IPS DF 6.9 (cell line): ENCODE measurements at regions not wholly inside any gene's neighbourhood (a gene's known extent, or its start where the extent isn't known, plus 50 kb on each side); places are given as distances from the start of the nearest gene placed in this dataset.

Experiments
- DNase-seq: peaks from one replicate; pipeline ENCODE4 v3.0.0-alpha.2; 2013; ENCODE audit warnings: low read depth, low spot score
- H3K27ac ChIP-seq: one replicate; pipeline ENCODE4 v1.5.1; 2013; ENCODE audit warnings: low read length, control low read depth
- H3K27me3 ChIP-seq: 2 replicates; pipeline ENCODE4 v1.6.1; 2013; ENCODE audit warnings: mild to moderate bottlenecking, low read length; ENCODE audit not compliant: control insufficient read depth, insufficient read depth
- H3K36me3 ChIP-seq: 2 replicates; pipeline ENCODE4 v1.6.1; 2013; ENCODE audit warnings: low read length; ENCODE audit not compliant: control insufficient read depth, insufficient read depth
- H3K4me1 ChIP-seq: 2 replicates; pipeline ENCODE4 v1.6.1; 2013; ENCODE audit warnings: low read length; ENCODE audit not compliant: control insufficient read depth, insufficient read depth
- H3K4me3 ChIP-seq: 2 replicates; pipeline ENCODE4 v1.5.1; 2013; ENCODE audit warnings: mild to moderate bottlenecking, low read length
- H3K9me3 ChIP-seq: 2 replicates; pipeline ENCODE4 v1.6.1; 2013; ENCODE audit warnings: low read length, inconsistent platforms; ENCODE audit not compliant: control insufficient read depth, insufficient read depth
- WGBS: extraction: QIAGEN DNeasy Blood & Tissue Kit; methylation state at CpG from one replicate; pipeline ENCODE4 v1.1.7; 2013; ENCODE audit warnings: mixed read lengths, missing lambda C conversion rate; ENCODE audit not compliant: insufficient read length, insufficient coverage; 5-methylcytosine and 5-hydroxymethylcytosine counted together

DNA sequence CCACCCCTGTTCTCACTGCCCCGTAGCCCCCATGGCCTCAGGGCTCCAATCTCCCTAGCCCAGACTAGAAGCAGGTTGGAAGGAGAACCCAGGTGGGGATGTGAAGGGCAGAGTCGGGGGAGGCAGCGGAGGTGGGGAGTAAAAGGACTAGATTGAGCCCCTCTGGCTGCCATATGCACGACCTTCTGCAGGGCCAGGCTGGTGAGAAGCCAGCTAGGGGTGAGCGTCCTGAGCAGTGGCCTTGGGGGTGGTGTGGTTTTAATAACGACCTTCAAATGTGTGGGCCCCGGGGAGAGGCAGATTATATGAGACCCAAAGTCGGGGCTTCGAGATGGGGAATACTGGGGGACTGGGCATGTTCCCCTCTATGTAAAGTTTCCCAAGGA lies 139.5 kb downstream of the C9orf50 start:
- Histone ChIP-seq H3K4me3 (no peak overlapping the region), H3K4me1 (0 out of 2 replicates have a peak, but pooled peaks cover 2% of the 10 kb centered on the region), H3K27me3 (peaks cover 15% of the 10 kb centered on the region; the same call in 1 of the 2 replicates), H3K27ac (no peak overlapping the region), H3K9me3 (no peaks in the 10 kb centered on the region), H3K36me3 (no peaks in the 10 kb centered on the region)
- WGBS: no CpG with 5 or more reads among the region's 9 CpGs
- no peak for DNase-seq

DNA sequence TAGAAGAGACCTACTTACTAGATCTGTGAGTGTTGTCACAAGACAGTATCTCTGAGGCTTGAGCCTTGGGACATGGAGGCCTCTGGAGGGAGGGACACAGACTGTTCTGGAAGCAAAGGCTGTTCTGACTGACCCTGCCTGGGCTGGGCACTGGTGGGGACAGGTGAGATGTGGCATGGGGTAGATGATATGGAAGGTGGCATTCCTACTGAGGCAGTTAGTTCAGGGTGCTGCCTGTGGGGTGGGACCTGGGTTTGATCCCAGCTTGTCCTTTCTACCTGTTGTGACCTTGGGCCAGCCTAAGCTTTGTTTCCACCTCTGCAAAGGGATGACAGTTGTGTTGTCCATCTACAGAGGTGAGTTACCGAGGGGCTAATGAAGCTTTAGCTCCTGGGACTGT lies 140.2 kb downstream of the C9orf50 start:
- H3K4me3 ChIP-seq: no peak overlapping the region
- H3K27ac ChIP-seq: no peak overlapping the region
- H3K4me1 ChIP-seq: 0 out of 2 replicates have a peak, but pooled peaks cover 2% of the 10 kb centered on the region
- H3K9me3 ChIP-seq: no peaks in the 10 kb centered on the region
- H3K27me3 ChIP-seq: peaks cover 15% of the 10 kb centered on the region; the same call in 1 of the 2 replicates
- no CpG with 5 or more reads among the region's 1 CpG for WGBS
- DNase-seq: no peak
- no peaks in the 10 kb centered on the region for H3K36me3 ChIP-seq

DNA sequence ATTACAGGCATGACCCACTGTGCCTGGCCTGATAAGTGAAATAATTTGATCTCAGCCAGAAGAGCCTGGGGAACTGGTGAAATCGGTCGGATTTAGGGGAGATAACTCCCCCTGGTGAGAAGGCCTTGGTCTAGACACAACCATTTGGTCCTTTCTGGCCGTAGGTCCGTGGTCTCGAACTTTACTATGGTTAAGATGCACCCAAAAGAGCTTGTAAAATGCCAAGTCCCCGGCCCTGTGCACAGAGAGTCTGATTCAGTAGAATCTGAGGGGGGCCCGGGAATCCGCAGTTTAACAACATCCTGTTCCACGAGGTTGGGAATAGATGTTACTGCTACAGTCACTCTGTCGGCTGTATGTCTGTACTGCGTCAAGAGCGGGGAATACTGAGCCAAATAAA lies 140.7 kb downstream of the C9orf50 start:
- H3K9me3 ChIP-seq: no peaks in the 10 kb centered on the region
- no peak overlapping the region for H3K4me3 ChIP-seq
- WGBS: no CpG with 5 or more reads among the region's 12 CpGs
- no peak overlapping the region for H3K27ac ChIP-seq
- H3K36me3 ChIP-seq: no peaks in the 10 kb centered on the region
- DNase-seq: no peak
- H3K27me3 ChIP-seq: peaks cover 15% of the 10 kb centered on the region; the same call in 1 of the 2 replicates
- H3K4me1 ChIP-seq: 0 out of 2 replicates have a peak, but pooled peaks cover 2% of the 10 kb centered on the region

DNA sequence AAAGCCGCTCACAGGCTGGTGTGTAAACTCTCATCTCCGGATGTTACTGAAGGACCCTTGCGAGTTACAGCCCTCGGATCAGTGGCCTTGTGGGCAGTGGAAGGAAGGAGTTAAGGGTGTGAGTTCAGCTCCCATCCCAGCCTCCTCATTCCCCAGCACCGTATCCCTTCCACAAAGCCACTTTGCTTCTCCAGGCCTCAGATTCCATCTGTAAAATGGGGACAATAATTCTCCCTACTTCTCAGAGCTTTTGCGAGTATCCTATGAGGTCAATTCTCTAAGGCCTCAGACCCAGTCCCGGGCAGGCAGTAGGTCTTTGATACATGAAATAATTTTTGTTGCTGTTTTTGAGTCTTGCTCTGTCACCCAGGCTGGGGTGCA lies 141.3 kb downstream of the C9orf50 start:
- WGBS: no CpG with 5 or more reads among the region's 7 CpGs
- Histone ChIP-seq H3K27ac (no peak overlapping the region), H3K36me3 (no peaks in the 10 kb centered on the region), H3K27me3 (peaks cover 13% of the 10 kb centered on the region; the same call in 1 of the 2 replicates), H3K9me3 (no peaks in the 10 kb centered on the region), H3K4me3 (no peak overlapping the region), H3K4me1 (0 out of 2 replicates have a peak, but pooled peaks cover 2% of the 10 kb centered on the region)
- DNase-seq: no peak

DNA sequence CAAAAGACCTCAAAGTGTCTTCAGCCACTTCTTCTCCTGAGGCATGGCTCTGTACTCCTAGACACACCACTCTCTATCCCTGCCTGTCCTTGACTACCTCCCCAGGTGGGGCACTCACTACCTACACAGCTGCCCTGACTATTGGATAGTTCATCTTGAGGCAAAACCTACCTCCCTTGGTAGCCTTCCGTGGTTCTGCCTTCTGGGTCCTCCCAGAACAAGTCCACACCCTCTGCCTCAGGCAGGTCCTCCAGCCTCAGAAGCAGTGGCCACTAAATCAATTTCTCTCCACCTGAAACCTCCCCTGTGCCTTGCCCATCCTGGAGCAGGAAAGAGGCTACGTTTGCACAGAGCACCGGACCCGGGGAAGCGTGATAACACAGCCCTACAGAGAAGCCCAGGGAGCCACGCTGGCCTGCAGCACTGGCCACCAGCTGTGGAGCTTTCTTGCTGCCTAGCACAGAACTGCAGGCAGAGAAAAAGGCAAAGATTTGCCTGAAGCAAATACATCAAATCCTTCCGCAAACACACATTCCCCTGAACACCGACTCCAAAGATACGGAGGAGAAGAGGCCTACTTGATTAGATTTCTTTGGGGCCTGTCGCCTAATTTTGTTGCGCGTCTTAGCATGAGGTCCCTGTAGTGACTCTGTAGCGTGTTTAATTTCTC lies 141.8 kb downstream of the C9orf50 start:
- Histone ChIP-seq H3K36me3 (no peaks in the 10 kb centered on the region), H3K27me3 (peaks cover 9% of the 10 kb centered on the region; the same call in 1 of the 2 replicates), H3K9me3 (no peaks in the 10 kb centered on the region), H3K27ac (no peak overlapping the region), H3K4me3 (no peak overlapping the region), H3K4me1 (0 out of 2 replicates have a peak, but pooled peaks cover 2% of the 10 kb centered on the region)
- no CpG with 5 or more reads among the region's 13 CpGs for WGBS
- DNase-seq: no peak

DNA sequence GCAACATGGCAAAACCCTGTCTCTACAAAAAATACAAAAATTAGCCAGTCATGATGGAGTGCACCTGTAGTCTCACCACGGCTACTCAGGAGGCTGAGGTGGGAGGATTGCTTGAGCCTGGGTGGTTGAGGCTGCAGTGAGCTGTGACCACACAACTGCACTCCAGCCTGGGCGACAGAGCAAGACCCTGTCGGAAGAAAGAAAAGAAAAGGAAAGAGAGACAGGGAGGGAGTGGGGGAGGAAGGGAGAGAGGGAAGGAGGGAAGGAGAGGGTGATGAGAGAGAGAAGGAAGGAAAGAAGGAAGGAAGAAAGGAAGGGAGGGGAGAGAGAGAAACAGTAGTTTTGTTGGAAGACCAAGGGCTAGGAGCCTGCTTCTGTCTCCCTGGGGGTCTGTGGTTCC lies 142.4 kb downstream of the C9orf50 start:
- peaks cover 9% of the 10 kb centered on the region; the same call in 1 of the 2 replicates for H3K27me3 ChIP-seq
- H3K36me3 ChIP-seq: no peaks in the 10 kb centered on the region
- H3K27ac ChIP-seq: no peak overlapping the region
- no peaks in the 10 kb centered on the region for H3K4me1 ChIP-seq
- no CpG with 5 or more reads among the region's 3 CpGs for WGBS
- no peak for DNase-seq
- no peaks in the 10 kb centered on the region for H3K9me3 ChIP-seq
- no peak overlapping the region for H3K4me3 ChIP-seq

DNA sequence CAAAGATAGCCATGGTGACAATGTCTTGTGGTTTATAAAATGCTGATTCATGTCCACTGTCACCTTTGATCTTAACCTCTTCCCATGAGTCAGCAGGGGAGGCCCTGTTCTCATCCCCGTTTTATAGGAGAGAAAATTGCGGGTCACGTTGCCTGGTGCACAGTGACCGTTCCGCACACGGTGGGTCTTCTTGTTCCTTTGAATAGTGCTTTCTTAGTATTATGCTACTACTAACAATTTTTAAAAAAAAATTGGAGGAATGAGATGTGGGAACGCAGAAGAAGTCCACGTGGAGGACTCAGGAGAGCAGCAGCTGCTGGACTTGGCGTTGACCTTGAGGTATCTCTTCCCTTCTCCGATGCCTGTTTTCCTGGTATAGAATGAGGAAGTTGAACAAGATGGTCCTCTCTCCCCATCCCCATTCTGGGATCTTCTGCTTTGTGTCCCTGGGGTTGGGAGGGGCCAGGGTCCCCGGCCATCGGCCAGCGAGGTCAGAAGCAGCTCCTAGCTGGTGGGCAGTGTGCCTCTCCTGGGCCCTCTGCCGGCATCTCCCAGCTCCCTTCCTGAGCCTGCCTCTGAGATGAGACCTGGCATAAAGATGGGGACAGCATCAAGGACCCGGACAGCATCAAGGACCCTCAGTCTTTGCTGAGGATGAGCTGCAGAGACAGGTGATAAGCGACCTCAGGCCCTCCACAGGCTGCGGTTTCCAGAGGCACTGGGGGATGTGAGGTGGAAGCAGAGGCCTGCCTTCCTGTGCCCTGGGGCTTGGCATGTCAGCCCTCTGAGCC lies 143.9 kb downstream of the C9orf50 start:
- Histone ChIP-seq H3K4me3 (no peak overlapping the region), H3K27ac (no peak overlapping the region), H3K9me3 (no peaks in the 10 kb centered on the region), H3K36me3 (no peaks in the 10 kb centered on the region), H3K27me3 (peaks cover 7% of the 10 kb centered on the region; the same call in 1 of the 2 replicates), H3K4me1 (no peaks in the 10 kb centered on the region)
- no CpG with 5 or more reads among the region's 17 CpGs for WGBS
- DNase-seq: no peak

DNA sequence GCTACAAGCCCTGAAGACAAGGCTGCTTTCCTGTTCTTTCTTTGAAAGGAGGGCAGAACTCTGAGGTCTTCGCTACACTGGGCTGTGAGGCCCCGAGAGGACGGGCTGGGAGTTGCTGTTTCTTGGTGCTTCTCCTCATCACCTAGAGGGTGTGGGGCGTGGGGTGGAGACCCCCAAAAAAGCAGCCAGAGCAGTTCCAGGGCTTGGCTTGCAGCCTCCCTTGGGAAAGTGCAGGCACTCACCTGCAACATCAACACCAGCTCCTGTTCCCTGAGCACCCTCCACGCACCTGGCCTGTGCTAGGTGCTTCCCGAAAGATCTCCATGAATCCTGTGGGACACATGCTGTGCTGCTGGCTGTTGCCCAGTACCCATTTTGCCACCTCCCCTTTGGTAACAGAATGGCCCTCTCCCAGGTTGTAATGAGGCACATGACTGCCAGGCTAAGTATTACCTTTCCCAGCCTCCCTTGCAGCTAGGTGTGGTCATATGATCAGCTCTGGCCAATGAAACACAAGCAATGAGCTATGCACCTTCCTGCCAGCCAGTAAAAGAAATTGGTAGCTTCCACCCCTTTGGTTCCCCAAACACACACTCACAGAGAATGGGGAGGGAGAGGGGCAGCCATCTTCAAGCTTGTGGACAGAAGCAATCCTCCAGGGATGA lies 146.0 kb downstream of the C9orf50 start:
- WGBS: no CpG with 5 or more reads among the region's 6 CpGs
- peaks cover 2% of the 10 kb centered on the region; the same call in 1 of the 2 replicates for H3K4me1 ChIP-seq

DNA sequence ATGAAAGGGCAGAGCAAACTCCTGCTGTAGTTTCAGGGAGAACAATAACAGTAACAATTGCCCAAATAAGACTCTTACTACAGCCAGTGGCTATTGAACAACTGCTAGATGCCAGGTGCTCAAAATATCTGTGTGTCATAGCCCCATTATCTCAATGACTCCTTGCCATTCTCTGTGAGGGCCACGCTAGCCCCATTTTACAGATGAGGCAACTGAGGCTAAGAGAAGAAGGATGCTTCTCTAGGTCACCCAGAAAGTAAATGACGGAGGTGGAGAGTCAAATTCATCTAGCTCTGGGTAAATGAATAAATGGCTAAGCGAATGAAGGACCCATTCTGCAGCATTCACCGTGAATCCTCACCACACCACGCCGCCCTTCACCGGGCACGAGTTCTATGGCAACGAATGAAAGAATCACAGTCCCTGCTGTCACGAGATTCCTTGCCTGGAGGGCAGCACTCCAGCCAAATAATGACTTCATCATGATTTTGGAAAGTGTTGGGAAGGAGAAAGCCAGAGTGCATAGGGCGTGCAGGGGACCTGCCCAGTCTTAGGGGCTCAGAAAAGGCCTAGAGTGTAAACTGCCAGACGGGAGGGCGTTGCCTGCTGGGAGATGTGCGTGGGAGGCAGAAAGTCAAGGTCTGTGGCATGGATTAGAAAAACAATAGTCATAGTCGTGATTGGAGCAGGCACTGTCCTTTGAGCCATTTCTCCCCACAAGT lies 147.2 kb downstream of the C9orf50 start:
- no peak for DNase-seq

More for the DNA sequence above, 146.0 kb downstream of the C9orf50 start:
- Histone ChIP-seq H3K27ac (no peak overlapping the region), H3K4me3 (no peak overlapping the region), H3K27me3 (no peaks in the 10 kb centered on the region), H3K36me3 (no peaks in the 10 kb centered on the region), H3K9me3 (no peaks in the 10 kb centered on the region)
- no peak for DNase-seq

DNA sequence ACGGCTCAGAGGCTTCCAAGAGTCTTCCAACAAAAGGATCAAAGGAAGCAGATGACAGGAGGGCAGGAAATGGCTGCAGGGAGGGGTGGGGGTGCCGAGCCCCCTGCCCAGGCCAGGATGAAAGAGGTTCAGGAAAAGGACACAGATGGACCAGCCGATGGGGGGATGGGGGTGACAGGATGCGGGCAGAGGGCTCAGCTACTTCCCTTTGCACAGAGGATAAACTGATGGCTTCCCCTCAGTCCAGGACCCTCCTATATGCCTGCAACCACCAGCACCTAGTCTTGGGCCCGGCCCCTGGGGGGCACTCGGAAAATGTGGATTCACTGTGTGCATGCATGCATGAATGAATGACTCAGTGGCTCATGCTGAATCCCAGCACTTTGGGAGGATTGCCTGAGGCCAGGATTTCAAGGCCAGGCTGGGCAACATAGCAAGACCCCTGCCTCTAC lies 148.2 kb downstream of the C9orf50 start:
- no CpG with 5 or more reads among the region's 6 CpGs for WGBS
- no peak overlapping the region for H3K27ac ChIP-seq

More for the DNA sequence above, 147.2 kb downstream of the C9orf50 start:
- no CpG with 5 or more reads among the region's 15 CpGs for WGBS
- H3K4me1 ChIP-seq: peaks cover 7% of the 10 kb centered on the region
- H3K9me3 ChIP-seq: no peaks in the 10 kb centered on the region
- no peak overlapping the region for H3K27ac ChIP-seq
- no peaks in the 10 kb centered on the region for H3K27me3 ChIP-seq
- H3K36me3 ChIP-seq: no peaks in the 10 kb centered on the region
- no peak overlapping the region for H3K4me3 ChIP-seq

More for the DNA sequence above, 148.2 kb downstream of the C9orf50 start:
- no peaks in the 10 kb centered on the region for H3K36me3 ChIP-seq
- H3K27me3 ChIP-seq: no peaks in the 10 kb centered on the region
- H3K4me3 ChIP-seq: no peak overlapping the region
- DNase-seq: no peak
- H3K9me3 ChIP-seq: no peaks in the 10 kb centered on the region
- peaks cover 7% of the 10 kb centered on the region for H3K4me1 ChIP-seq
